ENCODE measurements at regions not wholly inside any gene's neighbourhood (a gene's known extent, or its start where the extent isn't known, plus 50 kb on each side); places are given as distances from the start of the nearest gene placed in this dataset.

DNA sequence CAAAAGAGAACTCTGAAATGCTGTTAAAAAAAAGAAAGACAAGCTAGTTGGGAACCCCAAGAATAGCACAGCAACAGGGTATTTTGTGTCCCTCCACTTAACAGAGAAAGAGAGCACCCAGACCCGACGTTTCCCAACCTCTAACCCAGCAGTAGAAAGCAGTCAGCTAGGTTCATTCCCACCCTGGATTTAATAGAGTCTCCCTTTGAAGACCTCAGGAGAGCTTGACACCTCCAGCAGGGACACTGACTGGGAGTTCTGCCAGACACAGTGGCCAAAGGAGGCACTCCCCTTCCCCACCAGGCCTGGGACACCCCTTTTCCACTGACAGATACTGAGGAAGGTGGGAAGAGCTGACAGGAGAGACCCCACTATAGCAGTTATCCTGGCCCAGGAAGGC lies 337.5 kb upstream of the MSX2 start:
- H3K36me3 ChIP-seq (ENCODE audit: control insufficient read depth, insufficient read depth, low read length), result no peaks in the 10 kb centered on the region
- H3K4me3 ChIP-seq (ENCODE audit: extremely low read depth, insufficient read depth, low read length, poor library complexity, severe bottlenecking), result no peak overlapping the region
- 90 to 100% methylated on average over 2 of the region's 2 CpGs for WGBS, 2 experiments (ENCODE audit: insufficient coverage in 2 of 2)
- H3K4me1 ChIP-seq (ENCODE audit: control insufficient read depth, insufficient read depth, low read length, poor library complexity, severe bottlenecking), result peaks cover 14% of the 10 kb centered on the region
- no peak overlapping the region for H3K27ac ChIP-seq (ENCODE audit: low read depth, low read length, severe bottlenecking)
- peaks cover 3% of the 10 kb centered on the region for H3K9me3 ChIP-seq (ENCODE audit: control insufficient read depth, low read length)

DNA sequence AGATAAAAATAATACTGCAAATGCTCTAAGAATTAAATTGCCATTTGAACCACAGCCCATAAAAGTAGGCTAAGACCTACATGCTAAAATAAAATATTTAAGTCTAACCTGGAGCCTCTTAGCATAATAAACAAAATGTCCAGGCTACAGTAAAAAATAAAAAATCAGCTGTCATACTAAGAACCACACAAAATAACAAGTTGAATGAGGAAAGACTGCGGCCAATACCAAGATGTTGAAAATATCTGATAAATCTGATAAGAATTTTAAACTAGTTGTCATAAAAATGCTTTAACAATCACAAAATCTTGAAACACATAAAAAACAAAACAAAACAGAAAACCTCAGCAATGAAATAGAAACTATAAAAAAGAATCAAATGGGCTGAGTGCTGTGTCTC lies 336.9 kb upstream of the MSX2 start:
- WGBS, 2 experiments (ENCODE audit: insufficient coverage in 2 of 2), result no CpG with 5 or more reads among the region's 1 CpG
- no peak overlapping the region for H3K4me3 ChIP-seq (ENCODE audit: extremely low read depth, insufficient read depth, low read length, poor library complexity, severe bottlenecking)
- H3K4me1 ChIP-seq (ENCODE audit: control insufficient read depth, insufficient read depth, low read length, poor library complexity, severe bottlenecking), result peaks cover 14% of the 10 kb centered on the region
- H3K9me3 ChIP-seq (ENCODE audit: control insufficient read depth, low read length), result no peaks in the 10 kb centered on the region
- no peaks in the 10 kb centered on the region for H3K36me3 ChIP-seq (ENCODE audit: control insufficient read depth, insufficient read depth, low read length)
- H3K27ac ChIP-seq (ENCODE audit: low read depth, low read length, severe bottlenecking), result no peak overlapping the region

DNA sequence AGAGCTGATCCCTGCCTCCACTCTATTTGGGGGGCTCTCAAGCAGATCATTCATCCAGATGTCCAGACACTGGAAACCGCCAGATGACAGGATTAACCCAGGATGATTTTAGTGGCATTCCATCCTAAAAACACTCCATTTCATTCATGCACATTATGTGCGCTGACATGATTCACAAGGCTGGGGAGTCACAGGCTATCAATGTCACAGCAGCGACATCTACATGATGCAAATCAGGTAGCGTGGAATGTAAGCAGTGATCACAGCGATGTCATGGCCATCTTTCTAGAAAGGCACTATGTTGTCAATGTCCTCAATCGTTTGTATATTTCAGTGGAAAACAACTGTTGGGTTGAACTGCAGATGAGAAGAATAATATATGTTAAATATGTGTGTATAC lies 331.5 kb upstream of the MSX2 start:
- H3K27ac ChIP-seq (ENCODE audit: low read depth, low read length, severe bottlenecking), result no peak overlapping the region
- H3K4me3 ChIP-seq (ENCODE audit: extremely low read depth, insufficient read depth, low read length, poor library complexity, severe bottlenecking), result no peak overlapping the region
- H3K36me3 ChIP-seq (ENCODE audit: control insufficient read depth, insufficient read depth, low read length), result no peaks in the 10 kb centered on the region
- 93 to 94% methylated on average over 6 of the region's 6 CpGs for WGBS, 2 experiments (ENCODE audit: insufficient coverage in 2 of 2)
- H3K9me3 ChIP-seq (ENCODE audit: control insufficient read depth, low read length), result no peaks in the 10 kb centered on the region
- peaks cover 4% of the 10 kb centered on the region for H3K4me1 ChIP-seq (ENCODE audit: control insufficient read depth, insufficient read depth, low read length, poor library complexity, severe bottlenecking)

DNA sequence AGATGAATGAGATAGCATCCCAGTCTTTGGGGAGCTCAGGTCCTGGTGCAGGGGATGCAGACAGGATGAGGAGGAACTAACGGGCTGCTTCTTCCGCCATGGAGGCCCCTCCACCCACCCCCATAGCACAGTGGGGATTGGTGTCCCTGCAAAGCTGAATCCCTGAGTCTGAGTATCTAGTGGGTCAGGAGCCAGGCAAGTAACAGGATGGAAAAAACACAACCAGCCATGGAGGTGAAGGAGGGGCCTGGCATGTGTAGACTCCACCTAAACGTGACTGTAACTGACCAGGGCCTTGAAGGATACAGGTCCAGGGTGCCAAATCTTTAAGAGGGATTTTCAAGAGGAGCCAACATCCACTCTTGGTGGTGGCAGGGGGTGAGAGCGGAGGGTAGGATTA lies 327.8 kb upstream of the MSX2 start:
- no peak overlapping the region for H3K27ac ChIP-seq (ENCODE audit: low read depth, low read length, severe bottlenecking)
- H3K4me1 ChIP-seq (ENCODE audit: control insufficient read depth, insufficient read depth, low read length, poor library complexity, severe bottlenecking), result peaks cover 4% of the 10 kb centered on the region
- no peaks in the 10 kb centered on the region for H3K9me3 ChIP-seq (ENCODE audit: control insufficient read depth, low read length)
- H3K36me3 ChIP-seq (ENCODE audit: control insufficient read depth, insufficient read depth, low read length), result no peaks in the 10 kb centered on the region
- H3K4me3 ChIP-seq (ENCODE audit: extremely low read depth, insufficient read depth, low read length, poor library complexity, severe bottlenecking), result no peak overlapping the region
- WGBS, 2 experiments (ENCODE audit: insufficient coverage in 2 of 2), result 88 to 100% methylated on average over 1 to 2 of the region's 4 CpGs

DNA sequence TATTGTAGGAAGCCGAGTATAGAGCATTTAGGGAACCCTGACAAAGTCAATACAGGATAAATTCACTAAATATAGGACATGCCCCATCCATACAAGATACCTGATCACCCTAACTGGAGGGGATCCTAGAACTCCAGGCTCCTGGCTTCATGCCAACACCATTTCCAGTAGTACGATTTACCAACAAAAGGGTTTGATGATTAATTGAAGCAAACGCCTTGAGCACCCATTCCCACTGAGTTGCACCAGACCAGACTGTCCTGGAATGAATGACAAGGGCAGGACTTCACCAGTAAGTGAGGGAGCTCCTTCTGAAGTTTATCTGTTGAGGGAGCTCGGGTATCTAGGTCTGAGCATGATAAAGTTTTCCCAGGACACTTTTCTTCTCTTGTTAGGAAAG lies 327.2 kb upstream of the MSX2 start:
- no peak overlapping the region for H3K4me3 ChIP-seq (ENCODE audit: extremely low read depth, insufficient read depth, low read length, poor library complexity, severe bottlenecking)
- WGBS, 2 experiments (ENCODE audit: insufficient coverage in 2 of 2), result 80 to 86% methylated on average over 1 of the region's 4 CpGs
- H3K36me3 ChIP-seq (ENCODE audit: control insufficient read depth, insufficient read depth, low read length), result no peaks in the 10 kb centered on the region
- no peak overlapping the region for H3K27ac ChIP-seq (ENCODE audit: low read depth, low read length, severe bottlenecking)
- H3K4me1 ChIP-seq (ENCODE audit: control insufficient read depth, insufficient read depth, low read length, poor library complexity, severe bottlenecking), result peaks cover 4% of the 10 kb centered on the region
- H3K9me3 ChIP-seq (ENCODE audit: control insufficient read depth, low read length), result no peaks in the 10 kb centered on the region

- peaks cover 4% of the 10 kb centered on the region for H3K4me1 ChIP-seq (ENCODE audit: control insufficient read depth, insufficient read depth, low read length, poor library complexity, severe bottlenecking)
- WGBS, 2 experiments (ENCODE audit: insufficient coverage in 2 of 2), result 100% methylated on average over 1 of the region's 2 CpGs
- no peak overlapping the region for H3K27ac ChIP-seq (ENCODE audit: low read depth, low read length, severe bottlenecking)
- H3K36me3 ChIP-seq (ENCODE audit: control insufficient read depth, insufficient read depth, low read length), result no peaks in the 10 kb centered on the region
- no peak overlapping the region for H3K4me3 ChIP-seq (ENCODE audit: extremely low read depth, insufficient read depth, low read length, poor library complexity, severe bottlenecking)
- no peaks in the 10 kb centered on the region for H3K9me3 ChIP-seq (ENCODE audit: control insufficient read depth, low read length)
Measured at GRCh38 chr5:174398171-174398570, 326.2 kb upstream of the MSX2 start.

- Histone ChIP-seq H3K9me3 (ENCODE audit: control insufficient read depth, low read length) (no peaks in the 10 kb centered on the region), H3K36me3 (ENCODE audit: control insufficient read depth, insufficient read depth, low read length) (no peaks in the 10 kb centered on the region), H3K4me3 (ENCODE audit: extremely low read depth, insufficient read depth, low read length, poor library complexity, severe bottlenecking) (no peak overlapping the region), H3K4me1 (ENCODE audit: control insufficient read depth, insufficient read depth, low read length, poor library complexity, severe bottlenecking) (peaks cover under 1% of the 10 kb centered on the region), H3K27ac (ENCODE audit: low read depth, low read length, severe bottlenecking) (no peak overlapping the region)
- 92 to 100% methylated on average over 1 of the region's 2 CpGs for WGBS, 2 experiments (ENCODE audit: insufficient coverage in 2 of 2)
Measured at GRCh38 chr5:174399411-174399810, 325.0 kb upstream of the MSX2 start.

- no peaks in the 10 kb centered on the region for H3K4me1 ChIP-seq (ENCODE audit: control insufficient read depth, insufficient read depth, low read length, poor library complexity, severe bottlenecking)
- no peak overlapping the region for H3K27ac ChIP-seq (ENCODE audit: low read depth, low read length, severe bottlenecking)
- no peaks in the 10 kb centered on the region for H3K36me3 ChIP-seq (ENCODE audit: control insufficient read depth, insufficient read depth, low read length)
- H3K9me3 ChIP-seq (ENCODE audit: control insufficient read depth, low read length), result no peaks in the 10 kb centered on the region
- WGBS, 2 experiments (ENCODE audit: insufficient coverage in 2 of 2), result 50 to 79% methylated on average over 2 of the region's 3 CpGs
- no peak overlapping the region for H3K4me3 ChIP-seq (ENCODE audit: extremely low read depth, insufficient read depth, low read length, poor library complexity, severe bottlenecking)
Measured at GRCh38 chr5:174400461-174400860, 323.9 kb upstream of the MSX2 start.

- no peaks in the 10 kb centered on the region for H3K36me3 ChIP-seq (ENCODE audit: control insufficient read depth, insufficient read depth, low read length)
- WGBS, 2 experiments (ENCODE audit: insufficient coverage in 2 of 2), result 85 to 86% methylated on average over 2 to 3 of the region's 5 CpGs
Measured at GRCh38 chr5:174401793-174402192, 322.6 kb upstream of the MSX2 start.

DNA sequence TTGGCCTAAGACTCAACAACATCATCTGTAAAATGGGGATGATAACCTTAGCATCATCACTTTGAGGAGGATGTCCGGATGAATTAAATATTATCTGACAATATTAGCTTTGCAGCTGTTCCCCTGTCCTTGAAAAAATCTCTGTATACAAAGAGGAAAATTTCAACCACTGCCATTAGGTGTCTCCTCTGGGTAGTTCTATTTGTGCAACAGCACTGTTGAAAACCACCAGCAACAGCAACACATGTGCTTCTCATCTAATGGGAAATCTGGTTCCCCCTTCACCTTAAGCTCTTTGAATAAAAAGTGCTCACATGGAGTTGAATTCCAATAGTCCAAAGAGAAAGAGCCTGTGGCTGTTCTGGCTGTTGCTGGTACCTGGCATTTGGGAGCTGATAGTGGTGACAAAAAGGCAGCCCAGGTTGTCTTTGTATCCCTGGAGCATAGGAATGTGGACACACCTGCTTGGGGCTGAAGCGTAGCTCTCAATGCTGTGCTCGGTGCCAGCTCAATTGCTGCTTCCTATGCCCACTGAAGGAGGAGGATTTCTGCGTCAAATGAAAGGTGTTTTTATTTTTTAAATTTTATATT lies 322.1 kb upstream of the MSX2 start:
- H3K27ac ChIP-seq (ENCODE audit: low read depth, low read length, severe bottlenecking), result no peak overlapping the region
- H3K4me3 ChIP-seq (ENCODE audit: extremely low read depth, insufficient read depth, low read length, poor library complexity, severe bottlenecking), result no peak overlapping the region
- 90 to 97% methylated on average over 3 of the region's 4 CpGs for WGBS, 2 experiments (ENCODE audit: insufficient coverage in 2 of 2)
- no peaks in the 10 kb centered on the region for H3K9me3 ChIP-seq (ENCODE audit: control insufficient read depth, low read length)
- no peaks in the 10 kb centered on the region for H3K4me1 ChIP-seq (ENCODE audit: control insufficient read depth, insufficient read depth, low read length, poor library complexity, severe bottlenecking)
- H3K36me3 ChIP-seq (ENCODE audit: control insufficient read depth, insufficient read depth, low read length), result no peaks in the 10 kb centered on the region

More at GRCh38 chr5:174401793-174402192, 322.6 kb upstream of the MSX2 start:
- no peak overlapping the region for H3K4me3 ChIP-seq (ENCODE audit: extremely low read depth, insufficient read depth, low read length, poor library complexity, severe bottlenecking)
- no peak overlapping the region for H3K27ac ChIP-seq (ENCODE audit: low read depth, low read length, severe bottlenecking)
- no peaks in the 10 kb centered on the region for H3K9me3 ChIP-seq (ENCODE audit: control insufficient read depth, low read length)
- H3K4me1 ChIP-seq (ENCODE audit: control insufficient read depth, insufficient read depth, low read length, poor library complexity, severe bottlenecking), result no peaks in the 10 kb centered on the region

DNA sequence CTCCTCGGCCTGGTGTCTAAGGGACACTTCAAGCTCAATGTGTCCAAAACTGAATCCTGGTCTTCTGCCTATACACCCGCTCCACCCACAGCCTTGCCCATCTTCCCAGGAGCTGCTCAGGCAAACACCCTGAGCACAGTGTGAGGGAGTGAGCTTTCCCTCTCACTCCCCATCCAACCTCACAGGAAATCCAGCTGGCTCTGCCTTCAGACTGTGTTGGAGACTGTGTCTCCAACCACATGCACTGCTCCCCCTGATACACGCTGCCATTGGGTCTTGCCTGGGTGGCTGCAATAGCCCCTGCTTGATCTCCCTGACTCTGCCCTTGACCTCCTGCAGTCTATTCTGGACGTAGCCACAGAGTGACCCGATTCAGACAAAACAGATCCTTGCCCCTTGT lies 319.5 kb upstream of the MSX2 start:
- H3K9me3 ChIP-seq (ENCODE audit: control insufficient read depth, low read length), result peaks cover 8% of the 10 kb centered on the region
- no peak overlapping the region for H3K4me3 ChIP-seq (ENCODE audit: extremely low read depth, insufficient read depth, low read length, poor library complexity, severe bottlenecking)
- no peak overlapping the region for H3K27ac ChIP-seq (ENCODE audit: low read depth, low read length, severe bottlenecking)
- H3K36me3 ChIP-seq (ENCODE audit: control insufficient read depth, insufficient read depth, low read length), result no peaks in the 10 kb centered on the region
- no peaks in the 10 kb centered on the region for H3K4me1 ChIP-seq (ENCODE audit: control insufficient read depth, insufficient read depth, low read length, poor library complexity, severe bottlenecking)
- 89 to 95% methylated on average over 4 of the region's 5 CpGs for WGBS, 2 experiments (ENCODE audit: insufficient coverage in 2 of 2)
